ENCODE measurements at regions not wholly inside any gene's neighbourhood (a gene's known extent, or its start where the extent isn't known, plus 50 kb on each side); places are given as distances from the start of the nearest gene placed in this dataset.

DNA sequence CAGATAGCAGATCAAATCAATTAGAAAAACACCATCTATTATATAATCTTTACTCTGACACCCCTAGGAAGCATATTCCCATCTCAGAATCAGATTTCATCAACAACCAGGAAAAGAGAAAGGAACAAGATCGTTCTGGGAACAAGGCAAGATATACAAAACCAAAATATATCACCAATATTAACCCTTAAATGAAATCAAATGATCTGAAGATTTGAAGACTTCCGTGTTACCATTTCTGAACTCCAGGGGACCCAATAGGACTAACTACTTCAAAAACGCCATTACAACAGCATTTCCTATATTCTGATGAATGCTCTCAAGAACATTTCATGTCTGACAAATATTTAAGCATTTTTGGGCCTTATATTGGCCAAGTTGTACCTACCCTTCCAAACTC lies 624.2 kb upstream of the ZFHX3 start:
- DNase-seq (ENCODE audit: extremely low spot score): no peak
- intact Hi-C loops (cut with DNase I): no loop called here
- no peak overlapping the region for H3K4me3 ChIP-seq
- H3K36me3 ChIP-seq: no peaks in the 10 kb centered on the region
- H3K27ac ChIP-seq (replicated peaks in 1 of 4): no peak overlapping the region
- no peaks in the 10 kb centered on the region for H3K4me1 ChIP-seq
- TF ChIP-seq, protein P1, sequence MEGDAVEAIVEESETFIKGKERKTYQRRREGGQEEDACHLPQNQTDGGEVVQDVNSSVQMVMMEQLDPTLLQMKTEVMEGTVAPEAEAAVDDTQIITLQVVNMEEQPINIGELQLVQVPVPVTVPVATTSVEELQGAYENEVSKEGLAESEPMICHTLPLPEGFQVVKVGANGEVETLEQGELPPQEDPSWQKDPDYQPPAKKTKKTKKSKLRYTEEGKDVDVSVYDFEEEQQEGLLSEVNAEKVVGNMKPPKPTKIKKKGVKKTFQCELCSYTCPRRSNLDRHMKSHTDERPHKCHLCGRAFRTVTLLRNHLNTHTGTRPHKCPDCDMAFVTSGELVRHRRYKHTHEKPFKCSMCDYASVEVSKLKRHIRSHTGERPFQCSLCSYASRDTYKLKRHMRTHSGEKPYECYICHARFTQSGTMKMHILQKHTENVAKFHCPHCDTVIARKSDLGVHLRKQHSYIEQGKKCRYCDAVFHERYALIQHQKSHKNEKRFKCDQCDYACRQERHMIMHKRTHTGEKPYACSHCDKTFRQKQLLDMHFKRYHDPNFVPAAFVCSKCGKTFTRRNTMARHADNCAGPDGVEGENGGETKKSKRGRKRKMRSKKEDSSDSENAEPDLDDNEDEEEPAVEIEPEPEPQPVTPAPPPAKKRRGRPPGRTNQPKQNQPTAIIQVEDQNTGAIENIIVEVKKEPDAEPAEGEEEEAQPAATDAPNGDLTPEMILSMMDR (IDR thresholded peaks at IDR 0.05): no peak
- TF ChIP-seq POLR2A (IDR thresholded peaks at IDR 0.05; ENCODE audit: low read depth) (no peak), POLR2AphosphoS5 (IDR thresholded peaks at IDR 0.05) (no peak), EP300 (IDR thresholded peaks at IDR 0.05) (no peak)
- H3K27me3 ChIP-seq: peaks cover 0 to 6% (median 0%) of the 10 kb centered on the region in 4 donors
- WGBS: 64% methylated on average over 3 of the region's 3 CpGs
- H3K9me3 ChIP-seq: no peaks in the 10 kb centered on the region

DNA sequence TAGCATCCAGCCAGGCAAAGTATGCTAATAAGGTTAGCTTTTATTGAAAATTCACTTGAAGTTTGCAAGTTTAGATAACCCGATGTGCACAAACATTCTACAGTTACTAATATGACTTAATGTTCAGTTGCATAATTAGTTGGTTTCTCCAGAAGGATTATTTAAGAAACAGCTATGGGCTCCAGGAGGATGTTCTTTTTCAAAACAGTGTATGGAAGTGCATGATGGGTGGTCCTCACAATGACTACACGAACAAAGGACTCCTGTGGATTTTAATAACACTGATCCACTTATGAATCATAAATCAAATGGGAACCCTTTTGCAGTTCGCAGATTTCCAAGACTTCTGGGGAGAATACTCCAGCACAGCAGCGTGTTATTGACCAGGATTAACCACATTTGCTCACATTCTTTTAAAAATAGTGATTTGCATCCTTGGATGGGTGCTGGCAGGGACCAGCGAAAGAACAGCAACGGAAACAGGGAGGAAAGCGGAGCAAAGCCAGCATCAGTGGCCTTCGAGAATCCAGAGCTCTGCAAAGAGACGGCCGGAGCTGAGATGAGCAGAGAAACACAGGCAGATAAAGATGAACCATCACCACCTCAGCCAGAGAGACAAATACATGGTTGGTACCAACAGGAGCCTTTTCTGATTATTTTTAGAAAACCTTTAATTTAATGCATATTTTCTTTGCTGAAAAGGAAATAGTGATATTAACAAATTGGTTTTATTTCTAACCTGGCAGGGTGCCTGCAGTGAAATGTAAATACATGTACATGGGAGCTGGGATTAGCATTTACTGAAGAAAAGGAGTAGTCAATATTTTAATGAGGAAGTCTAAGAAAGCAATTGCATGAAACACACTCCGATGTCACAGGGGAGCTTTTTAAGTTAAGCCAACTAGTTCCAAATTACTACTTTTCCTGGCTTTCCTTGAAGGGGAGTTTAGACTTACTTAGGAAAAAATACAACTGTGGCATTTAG lies 623.2 kb upstream of the ZFHX3 start:
- Histone ChIP-seq H3K4me3 (no peak overlapping the region), H3K4me1 (no peaks in the 10 kb centered on the region), H3K36me3 (no peaks in the 10 kb centered on the region), H3K9me3 (no peaks in the 10 kb centered on the region), H3K27me3 (peaks cover 0 to 6% (median 0%) of the 10 kb centered on the region in 4 donors), H3K27ac (replicated peaks in 1 of 4) (no peak overlapping the region)
- TF ChIP-seq POLR2A (IDR thresholded peaks at IDR 0.05; ENCODE audit: low read depth): no peak
- TF ChIP-seq, protein P1 (IDR thresholded peaks at IDR 0.05): no peak
- TF ChIP-seq EP300 (IDR thresholded peaks at IDR 0.05): no peak
- no peak for TF ChIP-seq POLR2AphosphoS5 (IDR thresholded peaks at IDR 0.05)
- DNase-seq (ENCODE audit: extremely low spot score): no peak
- intact Hi-C loops (cut with DNase I): no loop called here
- WGBS: 30% methylated on average over 11 of the region's 11 CpGs

DNA sequence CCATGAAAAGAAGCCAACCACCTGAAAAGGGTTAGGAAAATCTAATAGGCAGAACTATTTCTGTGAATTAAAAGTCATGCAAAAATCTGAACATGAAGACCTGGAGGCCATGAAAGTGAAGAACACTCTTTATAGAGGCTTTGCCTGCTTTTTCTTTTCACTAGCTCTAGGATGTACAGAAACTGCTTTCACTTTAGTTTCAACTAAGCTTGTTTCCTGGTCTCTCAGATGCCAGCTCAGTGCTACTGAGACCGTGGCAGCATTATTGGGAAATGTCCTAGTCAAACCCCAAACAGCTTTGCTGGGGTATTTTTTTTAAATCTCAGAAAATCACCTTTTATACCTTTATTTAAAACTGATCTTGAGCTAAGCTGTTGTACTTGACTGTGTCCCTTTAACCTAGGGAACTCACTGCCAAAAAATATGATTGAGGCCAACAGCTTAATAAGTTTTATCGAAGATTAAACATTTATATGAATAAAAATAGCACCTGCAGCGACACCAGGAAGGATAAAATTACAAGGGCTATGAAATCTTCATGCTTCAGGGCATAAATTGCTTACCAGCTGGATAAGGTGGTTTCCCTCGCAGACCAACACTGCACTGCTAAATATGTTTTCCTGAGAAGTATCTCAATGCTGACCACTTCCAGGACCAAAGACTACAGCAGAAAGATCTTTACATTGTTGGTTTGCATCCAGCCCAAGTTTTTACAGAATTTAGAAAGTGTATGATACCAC lies 621.8 kb upstream of the ZFHX3 start:
- WGBS: 61% methylated on average over 4 of the region's 4 CpGs
- no peak overlapping the region for H3K27ac ChIP-seq (replicated peaks in 1 of 4)
- DNase-seq (ENCODE audit: extremely low spot score): no peak
- H3K4me1 ChIP-seq: no peaks in the 10 kb centered on the region
- intact Hi-C loops (cut with DNase I): no loop called here
- H3K9me3 ChIP-seq: no peaks in the 10 kb centered on the region
- peaks cover 0 to 6% (median 0%) of the 10 kb centered on the region in 4 donors for H3K27me3 ChIP-seq
- H3K4me3 ChIP-seq: no peak overlapping the region
- TF ChIP-seq POLR2A (IDR thresholded peaks at IDR 0.05; ENCODE audit: low read depth) (no peak), EP300 (IDR thresholded peaks at IDR 0.05) (no peak), POLR2AphosphoS5 (IDR thresholded peaks at IDR 0.05) (no peak)
- TF ChIP-seq, protein P1 (IDR thresholded peaks at IDR 0.05): no peak
- H3K36me3 ChIP-seq: no peaks in the 10 kb centered on the region

DNA sequence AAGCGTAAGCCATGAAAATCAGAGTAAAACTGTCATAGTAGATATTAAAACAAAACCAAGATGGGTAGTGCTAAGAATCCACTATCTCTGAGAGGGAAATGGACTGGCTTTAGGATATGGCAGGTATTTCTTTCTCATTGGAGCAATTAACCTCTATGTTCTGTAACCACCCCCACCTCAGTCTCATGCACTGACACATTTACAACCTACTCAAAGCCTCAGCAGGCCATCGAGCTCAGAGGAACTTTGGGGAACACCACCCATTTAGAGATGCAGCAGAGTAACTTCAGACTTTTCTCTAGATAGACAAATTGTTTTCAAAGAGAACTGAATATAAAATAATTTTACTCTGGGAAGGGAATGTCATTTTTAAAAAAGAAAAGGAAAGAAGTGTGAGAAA lies 615.8 kb upstream of the ZFHX3 start:
- TF ChIP-seq, protein P1 (IDR thresholded peaks at IDR 0.05): no peak
- TF ChIP-seq EP300 (IDR thresholded peaks at IDR 0.05) (no peak), POLR2AphosphoS5 (IDR thresholded peaks at IDR 0.05) (no peak), POLR2A (IDR thresholded peaks at IDR 0.05; ENCODE audit: low read depth) (no peak)

More for the DNA sequence above, 615.8 kb upstream of the ZFHX3 start:
- no peak for DNase-seq (ENCODE audit: extremely low spot score)
- H3K27ac ChIP-seq (replicated peaks in 1 of 4): no peak overlapping the region
- no peaks in the 10 kb centered on the region for H3K9me3 ChIP-seq
- intact Hi-C loops (cut with DNase I): no loop called here
- H3K36me3 ChIP-seq: no peaks in the 10 kb centered on the region
- H3K27me3 ChIP-seq: peaks cover 0 to 3% (median 0%) of the 10 kb centered on the region in 4 donors
- 69% methylated on average over 2 of the region's 2 CpGs for WGBS
- H3K4me3 ChIP-seq: no peak overlapping the region
- H3K4me1 ChIP-seq: no peaks in the 10 kb centered on the region
